Mesothelial cell of epicardium (in vitro differentiated cells): ENCODE measurements at regions not wholly inside any gene's neighbourhood (a gene's known extent, or its start where the extent isn't known, plus 50 kb on each side); places are given as distances from the start of the nearest gene placed in this dataset.

Source experiments
- DNase-seq, 2 experiments: peaks; one replicate each; pipeline ENCODE4 v3.0.0; 2021; ENCODE audit warnings: low spot score in 2 of 2; ENCODE audit not compliant: unreplicated experiment in 2 of 2
- H3K27ac Mint-ChIP-seq: 2 replicates; pipeline ENCODE4 v1.8.0; 2021; ENCODE audit warnings: mixed read lengths
- H3K27me3 Mint-ChIP-seq: 2 replicates; pipeline ENCODE4 v1.8.0; 2021; ENCODE audit warnings: low read depth, mixed read lengths
- H3K36me3 Mint-ChIP-seq: 2 replicates; pipeline ENCODE4 v1.8.0; 2021; ENCODE audit warnings: mixed read lengths
- H3K4me1 Mint-ChIP-seq: 2 replicates; pipeline ENCODE4 v1.8.0; 2021; ENCODE audit warnings: mixed read lengths
- H3K4me3 Mint-ChIP-seq: 2 replicates; pipeline ENCODE4 v1.8.0; 2021; ENCODE audit warnings: mild to moderate bottlenecking, moderate library complexity, mixed read lengths
- H3K9me3 Mint-ChIP-seq: 2 replicates; pipeline ENCODE4 v1.8.0; 2021; ENCODE audit warnings: mixed read lengths
- CTCF ChIP-seq: fragments of 200-600 bp; sonication (generic); IDR thresholded peaks from one replicate; pipeline ENCODE4 v1.5.0; 2021; ENCODE audit warnings: antibody characterized with exemption; ENCODE audit not compliant: unreplicated experiment

- Mint-ChIP-seq H3K27ac (peak overlapping the region; percentile 61), H3K4me3 (no peak overlapping the region), H3K36me3 (no peaks in the 10 kb centered on the region), H3K9me3 (peaks cover 11% of the 10 kb centered on the region), H3K4me1 (peaks cover 8% of the 10 kb centered on the region), H3K27me3 (peaks cover under 1% of the 10 kb centered on the region)
- no peak for TF ChIP-seq CTCF
- no peak for DNase-seq
Observed at GRCh38 chr7:111639934-111640333, 77.6 kb upstream of the IMMP2L start.

GRCh38 chr7:111638078-111638477, 75.8 kb upstream of the IMMP2L start:
- no peak for TF ChIP-seq CTCF
- Mint-ChIP-seq H3K4me3 (no peak overlapping the region), H3K36me3 (no peaks in the 10 kb centered on the region), H3K27ac (no peak overlapping the region), H3K27me3 (peaks cover 8% of the 10 kb centered on the region), H3K9me3 (peaks cover 5% of the 10 kb centered on the region), H3K4me1 (peaks cover 8% of the 10 kb centered on the region)
- DNase-seq: no peak

- Mint-ChIP-seq H3K27ac (no peak overlapping the region), H3K27me3 (peaks cover 14% of the 10 kb centered on the region), H3K4me3 (no peak overlapping the region), H3K36me3 (no peaks in the 10 kb centered on the region), H3K9me3 (peaks cover 32% of the 10 kb centered on the region), H3K4me1 (peaks cover 1% of the 10 kb centered on the region)
- DNase-seq: no peak
- TF ChIP-seq CTCF: no peak
Observed at GRCh38 chr7:111633878-111634277, 71.6 kb upstream of the IMMP2L start.

GRCh38 chr7:111630862-111631261, 68.6 kb upstream of the IMMP2L start:
- Mint-ChIP-seq H3K9me3 (peaks cover 32% of the 10 kb centered on the region), H3K27me3 (peaks cover 21% of the 10 kb centered on the region), H3K36me3 (no peaks in the 10 kb centered on the region), H3K27ac (no peak overlapping the region), H3K4me1 (no peaks in the 10 kb centered on the region), H3K4me3 (no peak overlapping the region)
- no peak for TF ChIP-seq CTCF
- DNase-seq: no peak

- no peak for DNase-seq
- no peak for TF ChIP-seq CTCF
- Mint-ChIP-seq H3K36me3 (no peaks in the 10 kb centered on the region), H3K9me3 (peaks cover 18% of the 10 kb centered on the region), H3K27me3 (peaks cover 10% of the 10 kb centered on the region), H3K4me3 (no peak overlapping the region), H3K27ac (no peak overlapping the region), H3K4me1 (peaks cover 2% of the 10 kb centered on the region)
Observed at GRCh38 chr7:111622084-111622483, 59.8 kb upstream of the IMMP2L start.
